SK-N-SH treated with all-trans-retinoic acid at 6 μM for 48 hours (cell line): ENCODE measurements at regions not wholly inside any gene's neighbourhood (a gene's known extent, or its start where the extent isn't known, plus 50 kb on each side); places are given as distances from the start of the nearest gene placed in this dataset.

Experiments used
- ARNTL ChIP-seq: fragments of 450-650 bp; formaldehyde crosslinking; IDR thresholded peaks from 2 replicates; pipeline ENCODE4 v1.5.0; 2020; ENCODE audit warnings: low read depth, mild to moderate bottlenecking, moderate library complexity, borderline replicate concordance
- CREB5 ChIP-seq: fragments of 250-450 bp; sonication (Bioruptor Pico); IDR thresholded peaks from 2 replicates; pipeline ENCODE4 v1.5.1; 2020; ENCODE audit warnings: low read depth, mild to moderate bottlenecking, moderate library complexity
- ESRRG ChIP-seq: fragments of 250-450 bp; sonication (Bioruptor Pico); IDR thresholded peaks from 2 replicates; pipeline ENCODE4 v1.6.1; 2021; ENCODE audit warnings: mild to moderate bottlenecking
- GLIS3 ChIP-seq: fragments of 250-450 bp; sonication (Bioruptor Pico); IDR thresholded peaks from 2 replicates; pipeline ENCODE4 v1.5.0; 2020; ENCODE audit warnings: mild to moderate bottlenecking, moderate library complexity
- ISL1 ChIP-seq: fragments of 250-450 bp; sonication (Bioruptor Pico); IDR thresholded peaks from 2 replicates; pipeline ENCODE4 v2.1.2; 2022; ENCODE audit warnings: mild to moderate bottlenecking, moderate library complexity
- PATZ1 ChIP-seq: fragments of 250-450 bp; sonication (Bioruptor Pico); IDR thresholded peaks from 2 replicates; pipeline ENCODE4 v1.8.0; 2020; ENCODE audit warnings: mild to moderate bottlenecking, moderate library complexity, borderline replicate concordance
- RARB ChIP-seq: fragments of 250-450 bp; sonication (Bioruptor Pico); IDR thresholded peaks from 2 replicates; pipeline ENCODE4 v1.8.0; 2021; ENCODE audit warnings: mild to moderate bottlenecking, moderate library complexity
- SNAI2 ChIP-seq: fragments of 250-450 bp; sonication (Bioruptor Pico); IDR thresholded peaks from 2 replicates; pipeline ENCODE4 v1.5.0; 2020; ENCODE audit warnings: mild to moderate bottlenecking, moderate library complexity
- TOX ChIP-seq: fragments of 250-450 bp; sonication (Bioruptor Pico); IDR thresholded peaks from 2 replicates; pipeline ENCODE4 v1.8.0; 2021; ENCODE audit warnings: mild to moderate bottlenecking, moderate library complexity, borderline replicate concordance
- ZFP3 ChIP-seq: fragments of 250-450 bp; sonication (Bioruptor Pico); IDR thresholded peaks from 2 replicates; pipeline ENCODE4 v1.5.0; 2020; ENCODE audit warnings: mild to moderate bottlenecking, moderate library complexity
- TF ChIP-seq, protein P1 (sequence below): fragments of 250-450 bp; sonication (Bioruptor Pico); IDR thresholded peaks from 2 replicates; pipeline ENCODE4 v1.8.0; 2021; ENCODE audit warnings: low read depth, mild to moderate bottlenecking, moderate library complexity, borderline replicate concordance

- TF ChIP-seq ZFP3 (CRISPR knock-in tag) = no peak
- no peak for TF ChIP-seq CREB5
- no peak for TF ChIP-seq SNAI2 (CRISPR knock-in tag)
- no peak for TF ChIP-seq RARB (CRISPR knock-in tag)
- TF ChIP-seq ISL1 (CRISPR knock-in tag) = no peak
- TF ChIP-seq ARNTL = no peak
- TF ChIP-seq PATZ1 (CRISPR knock-in tag) = no peak
- TF ChIP-seq, protein P1, sequence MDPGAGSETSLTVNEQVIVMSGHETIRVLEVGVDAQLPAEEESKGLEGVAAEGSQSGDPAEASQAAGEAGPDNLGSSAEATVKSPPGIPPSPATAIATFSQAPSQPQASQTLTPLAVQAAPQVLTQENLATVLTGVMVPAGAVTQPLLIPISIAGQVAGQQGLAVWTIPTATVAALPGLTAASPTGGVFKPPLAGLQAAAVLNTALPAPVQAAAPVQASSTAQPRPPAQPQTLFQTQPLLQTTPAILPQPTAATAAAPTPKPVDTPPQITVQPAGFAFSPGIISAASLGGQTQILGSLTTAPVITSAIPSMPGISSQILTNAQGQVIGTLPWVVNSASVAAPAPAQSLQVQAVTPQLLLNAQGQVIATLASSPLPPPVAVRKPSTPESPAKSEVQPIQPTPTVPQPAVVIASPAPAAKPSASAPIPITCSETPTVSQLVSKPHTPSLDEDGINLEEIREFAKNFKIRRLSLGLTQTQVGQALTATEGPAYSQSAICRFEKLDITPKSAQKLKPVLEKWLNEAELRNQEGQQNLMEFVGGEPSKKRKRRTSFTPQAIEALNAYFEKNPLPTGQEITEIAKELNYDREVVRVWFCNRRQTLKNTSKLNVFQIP (CRISPR knock-in tag) = no peak
- no peak for TF ChIP-seq GLIS3 (CRISPR knock-in tag)
- peak; percentile 20; the same call in 1 of the 2 replicates for TF ChIP-seq TOX (CRISPR knock-in tag)
- TF ChIP-seq ESRRG (CRISPR knock-in tag) = no peak
Measured at GRCh38 chr13:83666141-83666540, 216.1 kb downstream of the SLITRK1 start.
